HG03354 (cell line): ENCODE measurements at regions not wholly inside any gene's neighbourhood (a gene's known extent, or its start where the extent isn't known, plus 50 kb on each side); places are given as distances from the start of the nearest gene placed in this dataset.
"Not testable (repeated sequence)": the region's sequence is repeated elsewhere in the genome, so short reads cannot be mapped to it uniquely, and the experiment has no call there.

Source experiments
- ATAC-seq: cut with Tn5 transposase; IDR thresholded peaks from one replicate; pipeline ENCODE4 v1.9.1; 2021; ENCODE audit warnings: mild to moderate bottlenecking; ENCODE audit not compliant: unreplicated experiment, poor library complexity, severe bottlenecking

DNA sequence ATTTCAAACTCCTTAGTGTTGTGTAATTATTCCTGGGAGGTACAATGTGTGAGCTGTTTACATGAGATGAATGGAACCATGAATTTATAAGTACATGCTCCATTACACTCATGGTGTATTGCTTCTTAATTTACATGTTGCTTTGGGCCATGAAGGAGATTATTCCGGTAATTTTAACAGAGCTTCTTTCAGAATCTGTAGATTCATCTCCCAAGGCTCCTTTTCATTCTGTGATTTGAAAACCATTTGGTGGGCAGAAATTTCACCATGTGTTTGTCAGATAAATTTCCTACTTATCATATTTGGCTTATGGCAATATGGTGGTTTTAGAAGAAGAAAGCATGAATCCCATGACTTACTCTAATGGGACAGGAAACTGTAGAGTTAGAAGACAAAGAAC lies 421.6 kb upstream of the EYS start:
- ATAC-seq: no peak

DNA sequence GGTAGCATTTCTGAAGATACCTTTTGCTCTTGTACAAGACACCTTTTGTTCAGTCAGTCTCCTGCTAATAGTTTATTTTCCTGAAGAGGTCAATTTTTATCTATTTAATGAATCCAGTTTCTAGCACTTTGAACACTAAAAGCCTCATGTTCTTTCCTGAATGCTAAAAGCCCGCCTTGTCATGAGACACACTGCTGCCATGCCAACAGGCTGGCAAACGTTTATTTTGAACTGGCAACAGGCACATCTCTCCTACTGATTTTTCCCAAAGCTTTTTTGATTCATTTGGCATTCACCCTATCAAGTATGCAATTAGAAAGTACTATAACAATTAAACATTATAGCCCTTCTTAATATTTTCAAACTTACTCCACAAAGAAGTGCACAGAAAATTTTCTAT lies 421.2 kb upstream of the EYS start:
- ATAC-seq: no peak

DNA sequence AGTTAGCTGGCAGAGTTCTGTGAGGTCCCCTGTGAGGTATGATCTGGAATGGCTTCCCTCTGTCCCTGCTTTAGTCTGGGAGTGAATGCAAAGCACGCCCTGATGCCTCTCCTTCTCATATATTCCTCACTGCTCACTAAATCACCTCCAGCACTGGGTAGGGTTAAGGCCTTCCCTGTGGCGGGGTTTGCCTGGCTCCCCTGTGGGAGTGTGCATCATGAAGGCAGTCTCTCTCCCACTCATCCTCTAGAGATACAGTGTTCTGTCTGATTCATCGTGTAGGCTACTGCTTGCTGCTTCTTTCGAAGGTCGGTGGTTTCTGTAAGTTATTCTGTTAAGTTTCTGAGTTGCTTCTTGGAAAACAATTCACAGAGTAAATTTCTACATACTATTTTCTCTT lies 420.0 kb upstream of the EYS start:
- ATAC-seq: no peak

DNA sequence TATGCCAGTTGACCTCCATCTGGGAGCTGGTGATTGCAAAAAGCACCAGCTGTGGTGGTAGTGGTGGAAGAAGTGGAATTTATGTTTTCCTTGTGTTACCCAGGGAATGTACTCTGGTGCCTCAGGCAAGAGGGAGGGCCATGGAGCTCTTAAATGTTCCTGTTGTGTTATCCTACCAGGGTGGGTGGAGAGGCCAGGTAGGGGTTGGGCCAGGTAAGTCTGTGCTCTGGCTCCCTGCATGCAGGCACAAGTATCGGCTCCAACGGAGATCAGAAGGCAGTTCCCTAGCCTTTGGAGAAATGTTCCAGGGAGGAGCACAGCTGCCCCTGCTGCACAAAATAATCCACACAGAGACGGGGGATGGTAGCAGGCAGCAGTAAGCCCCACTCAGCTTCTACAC lies 419.3 kb upstream of the EYS start:
- ATAC-seq: no peak

DNA sequence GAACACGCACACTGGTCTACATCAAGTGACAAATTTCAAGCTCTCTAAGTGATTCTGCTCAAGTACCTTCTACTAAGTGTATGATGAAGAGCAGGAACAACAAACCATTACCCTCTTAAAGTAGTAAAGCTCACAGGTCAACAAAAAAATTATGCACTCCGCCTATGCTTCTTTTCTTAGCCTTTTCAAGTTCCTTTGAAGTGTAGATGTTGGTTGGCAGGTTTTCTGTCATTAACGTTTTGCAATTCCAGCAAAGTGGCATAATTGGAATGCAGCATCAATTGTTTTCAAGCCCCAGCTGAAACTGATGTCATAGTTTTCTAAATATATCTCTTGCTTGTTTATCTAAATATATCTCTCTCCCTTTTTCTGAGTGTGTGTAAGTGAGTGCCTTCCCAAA lies 396.9 kb upstream of the EYS start:
- no peak for ATAC-seq

DNA sequence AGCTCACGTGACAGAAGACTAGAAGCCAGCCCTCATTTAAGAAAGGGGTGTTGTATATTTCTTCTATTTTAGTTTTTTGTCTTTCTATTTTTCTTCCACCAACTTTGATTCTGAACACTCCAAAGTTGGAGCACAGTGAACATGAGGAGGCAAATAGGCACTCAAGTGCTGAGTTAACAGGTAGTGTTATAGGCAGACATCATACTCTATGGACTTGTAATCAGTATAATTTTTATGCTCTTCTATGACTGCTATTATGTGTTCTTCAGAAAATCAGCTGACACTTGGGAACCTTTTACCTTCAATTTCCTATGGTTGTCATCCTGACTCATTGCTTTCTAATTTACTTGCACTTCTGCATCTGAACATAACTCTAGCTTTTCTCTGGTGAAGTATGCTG lies 396.3 kb upstream of the EYS start:
- ATAC-seq: no peak

DNA sequence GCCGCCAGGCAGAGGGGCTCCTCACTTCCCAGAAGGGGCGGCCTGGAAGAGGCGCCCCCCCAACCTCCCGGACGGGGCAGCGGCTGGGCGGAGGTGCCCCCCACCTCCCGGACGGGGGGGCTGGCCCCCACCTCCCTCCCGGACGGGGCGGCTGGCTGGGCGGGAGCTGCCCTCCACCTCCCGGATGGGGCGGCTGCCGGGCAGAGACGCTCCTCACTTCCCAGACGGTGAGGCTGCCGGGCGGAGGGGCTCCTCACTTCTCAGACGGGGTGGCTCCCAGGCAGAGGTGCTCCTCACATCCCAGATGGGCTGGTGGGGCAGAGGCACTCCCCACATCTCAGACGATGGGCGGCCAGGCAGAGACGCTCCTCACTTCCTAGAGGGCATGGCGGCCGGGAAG lies 389.7 kb upstream of the EYS start:
- ATAC-seq: no peak

DNA sequence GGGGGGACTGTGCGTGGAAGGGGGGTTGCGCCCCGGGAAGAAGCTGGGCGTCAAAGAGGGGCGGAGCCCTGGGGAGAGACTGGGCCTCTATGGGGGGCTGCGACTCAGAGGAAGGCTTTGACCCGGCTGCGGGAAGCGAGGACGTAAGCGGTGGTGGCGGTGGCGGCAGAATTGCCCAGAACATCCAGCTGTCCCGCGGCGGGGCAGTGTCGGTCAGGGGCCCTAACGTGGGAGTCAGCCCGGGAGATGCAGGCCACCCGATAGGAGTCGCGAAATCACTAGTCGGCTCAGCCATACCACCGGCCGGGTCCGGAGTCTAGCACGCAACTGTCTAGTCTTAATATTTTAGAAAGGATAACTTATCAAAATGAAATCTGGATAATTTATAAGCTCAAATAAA lies 387.6 kb upstream of the EYS start:
- ATAC-seq: no peak

DNA sequence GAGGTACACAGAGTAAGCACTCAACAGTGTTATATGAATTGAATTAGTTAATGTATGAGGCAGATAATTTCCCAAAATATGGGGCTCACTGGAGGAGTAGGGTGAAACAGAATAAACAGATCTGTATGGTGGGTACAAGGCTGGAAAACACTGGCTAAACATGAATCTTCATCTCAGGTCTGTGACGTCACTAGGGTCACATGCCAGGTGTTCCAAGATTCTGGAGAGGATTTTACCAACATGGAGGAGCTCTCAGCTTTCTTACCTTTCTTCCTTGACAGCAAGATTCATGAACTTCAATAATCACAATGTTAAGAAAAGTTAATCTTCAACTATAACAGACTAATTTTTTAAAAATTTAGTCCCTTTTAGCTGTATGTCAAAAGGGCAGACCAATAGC lies 385.3 kb upstream of the EYS start:
- ATAC-seq: not testable (repeated sequence)

DNA sequence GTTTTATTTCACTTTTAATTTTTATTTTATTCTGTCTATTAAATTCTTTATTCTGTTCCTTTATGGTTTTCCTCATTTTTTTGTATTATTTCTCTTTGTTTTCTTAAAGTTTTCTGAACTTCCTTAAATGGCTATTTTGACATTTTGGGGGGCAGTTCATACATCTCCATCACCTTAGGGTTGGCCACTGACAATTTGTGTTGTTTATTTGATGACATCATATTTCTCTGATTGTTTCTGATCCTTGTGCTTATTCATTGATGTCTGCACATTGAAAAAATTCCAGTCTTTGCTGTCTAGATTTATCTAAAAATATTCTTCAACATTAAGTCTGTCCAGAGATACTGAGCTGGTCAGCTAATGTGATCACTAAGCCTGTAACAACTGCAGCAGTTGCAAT lies 379.5 kb upstream of the EYS start:
- ATAC-seq: no peak

DNA sequence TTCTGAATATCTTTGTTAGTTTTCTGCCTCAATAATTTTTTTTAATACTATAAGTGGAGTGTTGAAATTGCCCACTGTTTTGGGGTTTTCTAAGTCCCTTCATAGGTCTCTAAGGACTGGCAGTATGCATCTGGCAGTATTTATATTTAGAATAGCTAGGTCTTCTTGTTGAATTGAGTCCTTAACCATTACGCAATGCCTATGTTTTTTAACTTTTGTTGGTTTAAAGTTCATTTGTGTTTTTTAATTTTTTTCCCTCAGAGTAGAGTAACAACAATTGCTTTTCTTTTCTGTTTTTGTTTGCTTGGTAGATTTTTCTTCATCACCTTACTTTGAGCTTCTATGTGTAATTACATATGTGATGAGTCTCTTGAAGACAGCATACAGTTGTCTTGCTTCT lies 375.9 kb upstream of the EYS start:
- no peak for ATAC-seq

DNA sequence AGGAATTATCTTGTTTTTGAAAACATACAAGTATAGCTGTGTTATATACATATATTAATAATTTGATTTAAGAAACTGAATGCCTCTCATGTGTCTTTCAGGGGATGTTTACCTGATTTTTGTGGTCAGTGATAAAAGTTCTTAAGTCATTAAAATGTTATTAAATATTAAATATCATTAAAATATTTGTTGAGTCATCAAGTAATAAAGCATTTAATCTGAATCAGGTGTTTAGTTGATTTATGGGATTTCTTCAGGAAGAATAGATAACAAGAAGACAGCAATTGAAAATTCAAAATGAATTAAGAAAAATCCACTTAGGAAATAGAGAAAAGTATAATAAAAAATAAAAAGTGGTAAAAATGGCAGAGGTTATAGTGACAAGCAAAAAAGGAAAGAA lies 361.9 kb upstream of the EYS start:
- no peak for ATAC-seq

DNA sequence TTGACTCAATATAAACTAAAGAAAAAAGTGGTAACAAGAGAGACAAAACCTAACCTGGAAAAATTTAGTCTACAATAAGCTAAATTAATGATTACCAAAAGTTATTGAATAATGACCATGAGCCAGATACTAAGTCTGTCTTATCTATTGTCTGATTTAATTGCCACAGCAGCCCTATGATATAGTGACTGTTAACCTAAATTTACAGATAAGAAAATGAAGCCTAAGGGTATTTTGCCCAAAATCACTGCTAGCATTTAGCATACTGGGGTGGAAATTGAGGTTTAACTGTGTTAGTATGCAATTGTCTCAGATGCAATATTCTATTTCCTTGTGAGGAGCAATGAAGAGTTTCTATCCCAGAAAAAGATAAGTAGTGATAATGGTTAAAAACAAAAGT lies 361.0 kb upstream of the EYS start:
- ATAC-seq: no peak

DNA sequence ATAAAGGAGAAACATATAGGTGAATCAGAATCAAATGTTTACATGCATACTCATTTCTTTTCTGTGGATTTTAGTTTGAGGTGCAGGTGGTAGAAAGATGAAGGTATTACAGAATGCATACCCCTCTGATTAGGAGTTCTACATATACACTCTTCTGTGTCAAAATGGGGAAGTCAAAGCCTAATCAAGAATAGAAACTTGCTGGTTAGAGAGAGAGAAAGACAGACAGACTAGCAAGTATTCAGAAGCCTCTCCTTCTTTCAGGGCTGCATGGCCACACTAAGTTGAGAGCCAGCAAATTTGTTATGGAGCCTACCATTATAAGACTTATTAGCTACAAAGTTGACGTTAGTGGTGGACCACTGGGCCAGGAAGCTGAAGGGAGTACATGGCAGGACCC lies 358.3 kb upstream of the EYS start:
- ATAC-seq: no peak

DNA sequence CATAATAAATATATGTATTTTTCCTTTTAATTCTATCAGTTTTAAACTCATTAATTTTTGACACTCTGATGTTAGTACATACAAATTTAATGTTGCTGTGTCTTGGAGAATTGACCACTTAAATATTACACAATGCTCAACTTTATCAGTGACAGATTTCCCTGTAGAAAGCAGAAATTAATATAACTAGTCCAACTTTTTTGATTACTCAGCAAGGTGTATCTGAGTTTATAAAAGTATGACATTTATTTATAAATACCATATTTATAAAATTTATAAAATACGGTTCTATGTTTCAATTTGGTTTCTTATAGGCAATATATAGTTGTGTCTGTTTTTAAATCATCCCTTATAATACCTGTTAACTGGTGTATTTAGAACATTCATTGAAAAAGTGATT lies 350.0 kb upstream of the EYS start:
- ATAC-seq: no peak

DNA sequence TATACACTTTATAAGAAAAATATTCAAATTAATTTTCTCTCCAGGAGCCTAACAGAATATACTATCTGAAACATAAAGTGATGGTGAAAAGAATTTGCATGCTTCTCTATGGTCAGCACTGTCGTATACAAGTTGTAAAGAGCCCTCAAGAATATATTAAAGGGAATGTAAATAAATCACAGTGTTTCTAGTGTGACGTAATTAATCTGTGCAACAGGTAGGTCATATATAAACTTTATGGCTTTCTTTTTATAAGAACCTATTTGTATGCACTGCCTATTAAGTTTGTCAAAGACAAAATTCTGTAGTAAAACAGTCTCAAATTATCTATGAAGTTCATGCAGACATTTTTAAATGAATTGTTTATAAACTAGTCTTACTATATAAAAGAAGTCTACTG lies 347.9 kb upstream of the EYS start:
- no peak for ATAC-seq

DNA sequence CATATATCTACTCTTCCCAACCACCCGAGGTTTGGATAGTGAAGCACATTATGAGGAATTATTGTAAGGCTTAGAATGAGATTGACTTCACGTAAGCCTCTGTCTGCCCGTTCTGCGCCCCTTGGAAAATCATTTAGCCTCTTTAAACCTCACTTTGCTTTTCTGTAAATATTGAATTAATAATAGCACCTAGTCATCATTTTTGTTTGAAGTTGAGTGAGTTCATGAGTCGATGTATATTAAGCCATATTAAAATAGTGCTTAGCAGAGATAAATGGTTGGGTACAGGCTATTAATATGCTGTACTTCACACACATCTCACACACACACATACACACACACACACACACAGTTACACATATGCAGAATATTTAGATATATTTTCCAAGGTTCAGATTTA lies 344.8 kb upstream of the EYS start:
- ATAC-seq: no peak

DNA sequence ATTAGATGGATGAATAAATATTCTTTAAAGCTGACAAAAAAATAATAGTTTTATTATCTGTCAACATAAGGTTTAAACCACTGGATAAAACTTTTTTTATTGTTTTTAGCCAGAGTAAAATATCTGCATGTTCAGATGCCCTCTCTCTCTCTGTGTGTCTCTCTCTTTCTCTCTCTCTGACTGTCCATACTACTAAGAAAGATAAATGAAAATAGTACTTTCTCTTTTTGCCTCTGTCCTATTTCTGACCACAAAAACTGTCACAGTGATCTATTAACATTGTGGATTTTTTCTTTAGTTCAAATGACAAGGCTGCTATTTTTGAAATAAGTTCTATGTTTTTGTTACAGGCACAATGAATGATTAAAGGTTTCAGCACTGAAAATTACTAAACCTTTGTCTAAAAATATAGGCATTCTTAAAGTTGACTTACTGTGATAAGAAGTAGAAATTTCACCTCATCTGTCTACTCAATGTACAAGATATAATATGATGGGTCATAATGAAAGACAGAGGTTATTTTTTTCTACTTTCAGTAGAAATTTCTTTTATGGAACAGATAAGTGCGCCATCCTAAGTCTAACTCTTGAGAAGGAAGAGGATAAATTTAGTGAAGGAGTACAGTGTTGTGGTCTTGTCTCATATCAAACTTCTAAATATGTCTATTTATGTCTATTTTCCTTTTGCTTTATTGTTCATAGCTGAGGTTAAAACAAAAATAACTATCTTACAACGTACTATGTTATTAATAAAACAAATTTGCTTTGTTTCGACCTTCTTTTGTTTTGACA lies 341.9 kb upstream of the EYS start:
- ATAC-seq: no peak

DNA sequence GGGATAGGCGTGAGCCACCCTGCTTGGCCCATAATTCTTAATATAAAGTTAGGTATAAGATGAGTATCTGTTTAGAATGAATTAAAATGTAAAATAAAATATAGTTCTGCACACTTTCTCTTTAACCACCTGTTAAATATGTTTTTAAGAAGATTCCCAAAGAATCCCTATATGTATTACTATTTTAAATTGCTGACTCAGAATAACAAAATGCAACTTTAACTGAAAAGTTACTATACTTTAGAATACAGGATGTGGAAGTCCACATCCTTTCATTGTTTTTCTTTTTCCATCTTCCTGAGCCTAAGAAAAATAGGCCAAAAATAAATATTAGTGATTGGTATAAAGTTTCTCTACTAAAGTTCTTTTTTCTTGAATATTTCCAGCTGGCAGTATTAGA lies 325.6 kb upstream of the EYS start:
- no peak for ATAC-seq

DNA sequence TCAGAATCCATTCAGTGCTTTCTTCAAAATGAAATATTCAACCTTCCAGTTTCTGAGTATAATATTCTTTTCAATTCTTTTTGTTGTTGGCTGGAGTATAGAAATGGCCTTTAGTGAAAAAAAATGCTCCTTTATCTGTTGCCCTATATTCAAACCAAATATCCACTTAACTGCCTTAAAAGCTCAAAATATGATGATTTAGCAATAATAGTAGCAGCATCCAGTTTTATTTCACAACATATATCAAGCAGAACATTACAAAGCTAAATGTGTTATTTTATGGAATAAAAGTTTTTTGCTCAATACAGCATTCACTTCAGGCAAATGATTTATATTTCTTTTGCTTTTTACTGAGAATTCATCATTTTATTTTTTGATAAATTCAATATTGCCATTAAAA lies 322.4 kb upstream of the EYS start:
- no peak for ATAC-seq

DNA sequence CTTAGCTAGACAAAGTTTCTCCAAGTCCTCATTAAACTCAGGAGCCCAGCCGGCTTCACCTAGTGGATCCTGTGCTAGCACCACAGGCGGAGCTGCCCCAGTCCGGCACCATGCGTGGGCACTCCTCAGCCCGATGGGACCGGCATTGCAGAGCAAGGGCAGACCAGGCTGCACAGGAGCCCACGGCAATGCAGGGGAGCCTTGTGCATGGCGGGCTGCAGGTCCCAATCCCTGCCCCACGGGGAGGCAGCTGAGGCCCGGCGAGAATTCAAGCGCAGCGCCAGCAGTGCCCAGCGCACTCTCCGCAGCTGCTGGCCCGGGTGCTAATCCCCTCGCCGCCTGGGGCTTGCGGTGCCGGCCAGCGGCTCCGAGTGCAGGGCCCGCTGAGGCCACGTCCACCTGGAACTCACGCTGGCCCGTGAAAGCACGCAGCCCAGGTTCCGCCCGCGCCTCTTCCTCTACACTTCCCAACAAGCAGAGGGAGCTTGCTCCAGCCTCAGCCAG lies 292.3 kb upstream of the EYS start:
- no peak for ATAC-seq

DNA sequence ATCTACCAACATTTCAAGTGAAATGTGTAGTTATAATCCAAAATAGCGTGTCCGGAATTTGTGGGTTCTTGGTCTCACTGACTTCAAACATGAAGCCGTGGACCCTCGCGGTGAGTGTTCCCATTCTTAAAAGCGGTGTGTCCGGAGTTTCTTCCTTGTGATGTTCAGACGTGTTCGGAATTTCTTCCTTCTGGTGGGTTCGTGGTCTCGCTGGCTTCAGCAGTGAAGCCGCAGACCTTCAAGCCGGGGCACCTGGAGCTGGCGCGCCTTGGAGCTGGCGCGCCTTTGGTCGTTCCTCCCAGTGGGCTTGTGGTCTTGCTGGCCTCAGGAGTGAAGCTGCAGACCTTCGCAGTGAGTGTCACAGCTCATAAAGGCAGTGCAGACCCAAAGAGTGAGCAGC lies 291.5 kb upstream of the EYS start:
- ATAC-seq: no peak
